KMS-11 (cell line): ENCODE measurements at regions not wholly inside any gene's neighbourhood (a gene's known extent, or its start where the extent isn't known, plus 50 kb on each side); places are given as distances from the start of the nearest gene placed in this dataset.

Experiments
- H2AFZ ChIP-seq: fragments of 200-600 bp; sonication (generic); 2 replicates; pipeline ENCODE4 v1.6.1; 2016; ENCODE audit warnings: antibody characterized with exemption, mixed run types, low read depth
- H3K27ac ChIP-seq: fragments of 200-600 bp; sonication (generic); 2 replicates; pipeline ENCODE4 v1.6.1; 2016; ENCODE audit warnings: mild to moderate bottlenecking, mixed run types
- H3K27me3 ChIP-seq: fragments of 200-600 bp; sonication (generic); 2 replicates; pipeline ENCODE4 v1.6.1; 2017; ENCODE audit warnings: mild to moderate bottlenecking, low read depth, mixed run types, moderate library complexity; ENCODE audit not compliant: insufficient read depth
- H3K36me3 ChIP-seq: fragments of 200-600 bp; sonication (generic); 2 replicates; pipeline ENCODE4 v1.6.1; 2017; ENCODE audit warnings: mild to moderate bottlenecking, mixed run types; ENCODE audit not compliant: insufficient read depth
- H3K4me1 ChIP-seq: fragments of 200-600 bp; sonication (generic); 2 replicates; pipeline ENCODE4 v1.6.1; 2016; ENCODE audit warnings: mild to moderate bottlenecking, low read depth, mixed run types; ENCODE audit not compliant: poor library complexity, severe bottlenecking
- H3K4me2 ChIP-seq: fragments of 200-600 bp; sonication (generic); 2 replicates; pipeline ENCODE4 v1.7.0; 2016; ENCODE audit warnings: mild to moderate bottlenecking, mixed run types
- H3K4me3 ChIP-seq: fragments of 200-600 bp; sonication (generic); IDR thresholded peaks from 2 replicates; pipeline ENCODE4 v1.6.1; 2017; ENCODE audit warnings: low read depth, low read length, mixed read lengths; ENCODE audit not compliant: insufficient read depth
- H3K79me2 ChIP-seq: fragments of 200-600 bp; sonication (generic); 2 replicates; pipeline ENCODE4 v1.6.1; 2016; ENCODE audit warnings: low read depth, mixed run types; ENCODE audit not compliant: insufficient read depth
- H3K9ac ChIP-seq: fragments of 200-600 bp; sonication (generic); 2 replicates; pipeline ENCODE4 v1.6.1; 2016; ENCODE audit warnings: mild to moderate bottlenecking, mixed run types
- H4K20me1 ChIP-seq: fragments of 200-600 bp; sonication (generic); 2 replicates; pipeline ENCODE4 v1.6.1; 2016; ENCODE audit warnings: mild to moderate bottlenecking, mixed run types; ENCODE audit not compliant: insufficient read depth
- CTCF ChIP-seq: fragments of 200-600 bp; sonication (generic); conservative IDR thresholded peaks from 2 replicates; pipeline ENCODE4 v1.6.1; 2017; ENCODE audit warnings: low read depth, mild to moderate bottlenecking, antibody characterized with exemption, low read length, moderate library complexity, mixed read lengths

- Histone ChIP-seq H3K4me1 (no peaks in the 10 kb centered on the region), H3K9ac (no peak overlapping the region), H3K4me3 (no peak overlapping the region), H3K27me3 (no peaks in the 10 kb centered on the region), H3K27ac (no peak overlapping the region), H4K20me1 (no peaks in the 10 kb centered on the region), H3K79me2 (no peaks in the 10 kb centered on the region), H3K36me3 (no peaks in the 10 kb centered on the region), H3K4me2 (no peak overlapping the region), H2AFZ (no peak overlapping the region)
- no peak for TF ChIP-seq CTCF
These were observed 49.9 kb upstream of the COL21A1 start for GRCh38 chr6:56297022-56297989.
